Midbrain (tissue), 1 donor: ENCODE measurements at regions not wholly inside any gene's neighbourhood (a gene's known extent, or its start where the extent isn't known, plus 50 kb on each side); places are given as distances from the start of the nearest gene placed in this dataset.

Experiments used
- DNase-seq: peaks from one replicate; lab custom pipeline; 2025; lab: John Stamatoyannopoulos, UW

- DNase-seq, result no peak
Measured at GRCh38 chr13:90533866-90534265, 813.6 kb upstream of the MIR17HG start.

- DNase-seq, result no peak
Measured at GRCh38 chr13:90534617-90535370, 812.7 kb upstream of the MIR17HG start.

- no peak for DNase-seq
Measured at GRCh38 chr13:90535421-90535820, 812.1 kb upstream of the MIR17HG start.

DNA sequence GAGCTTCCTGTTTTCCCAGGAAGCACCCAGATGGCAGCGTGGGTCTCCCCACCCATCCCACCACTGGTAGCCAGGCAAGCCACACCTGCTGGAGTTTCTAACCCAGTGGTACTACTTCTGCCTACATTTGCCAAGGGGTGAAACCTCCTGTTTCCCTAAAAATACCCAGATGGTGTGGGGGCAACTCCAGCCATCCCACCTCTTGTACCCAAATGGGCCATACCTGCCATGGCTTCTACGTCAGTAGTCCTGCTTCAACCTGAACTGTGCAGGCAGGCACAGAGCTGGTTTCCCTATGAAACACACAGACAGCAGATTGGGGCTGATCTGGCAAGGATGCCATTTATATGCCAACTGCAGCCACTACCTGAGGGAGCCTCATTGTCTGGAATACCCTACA, 809.4 kb upstream of the MIR17HG start:
- no peak for DNase-seq

- no peak for DNase-seq
Measured at GRCh38 chr13:90541346-90541745, 806.1 kb upstream of the MIR17HG start.

- no peak for DNase-seq
Measured at GRCh38 chr13:90542959-90543505, 804.5 kb upstream of the MIR17HG start.

DNA sequence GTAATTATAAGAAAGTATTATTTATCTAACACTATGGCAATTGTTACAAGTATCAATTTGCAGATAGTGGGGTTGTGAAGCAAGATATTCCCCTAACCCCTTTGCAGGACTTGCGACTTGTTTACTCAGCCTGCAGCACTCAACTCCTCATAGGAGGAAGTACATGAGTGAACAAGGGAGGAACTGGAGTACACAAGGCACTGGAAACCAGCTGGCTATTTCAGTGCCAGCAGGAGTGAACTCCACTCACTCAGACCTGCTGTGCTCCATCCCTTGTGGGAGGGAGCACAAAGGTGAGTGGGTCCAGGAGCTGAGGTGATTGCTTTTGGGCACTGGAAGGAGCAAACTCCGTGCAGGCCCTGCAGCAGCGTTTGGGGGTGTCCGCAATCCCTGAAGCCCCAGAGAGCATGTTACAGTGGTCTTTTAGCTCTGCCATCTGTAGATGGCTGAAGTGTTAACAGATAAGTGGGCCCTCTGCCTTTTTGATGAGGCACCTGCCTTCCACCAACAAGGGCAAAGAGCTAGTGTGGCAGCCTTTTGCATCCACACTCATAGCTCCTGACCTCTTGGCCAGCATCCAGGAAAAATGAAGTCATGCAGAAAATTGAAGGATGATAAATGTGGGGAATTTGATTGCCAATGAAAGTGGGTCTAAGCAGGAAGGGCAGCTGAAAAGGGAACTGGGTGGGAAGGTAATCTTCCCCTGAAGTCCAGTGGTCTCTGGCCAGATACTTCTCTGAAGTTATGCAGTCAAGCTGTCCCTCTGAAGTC, 802.2 kb upstream of the MIR17HG start:
- DNase-seq, result no peak

GRCh38 chr13:90547272-90547790, 800.2 kb upstream of the MIR17HG start:
- DNase-seq, result no peak

GRCh38 chr13:90551253-90551652, 796.2 kb upstream of the MIR17HG start:
- DNase-seq, result no peak

DNA sequence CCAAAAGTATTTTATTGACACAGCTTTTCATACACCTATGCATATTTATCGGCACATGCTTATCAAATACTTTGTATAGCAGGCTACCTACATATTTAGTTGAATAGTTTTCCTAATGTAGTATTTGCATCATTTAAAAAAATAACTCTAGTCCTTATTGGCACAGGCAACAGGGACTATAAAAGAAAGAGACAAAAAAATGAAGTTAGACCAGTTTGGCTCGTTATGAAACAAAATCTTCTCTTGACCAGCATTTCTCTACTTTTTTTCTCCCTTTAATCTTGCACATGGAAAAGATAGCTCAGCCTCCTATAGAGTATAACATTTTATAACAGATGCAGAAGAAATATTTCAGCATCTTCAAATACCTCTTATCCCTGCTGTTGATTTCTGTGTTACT, 794.8 kb upstream of the MIR17HG start:
- DNase-seq, result no peak

GRCh38 chr13:90553159-90553558, 794.3 kb upstream of the MIR17HG start:
- DNase-seq, result no peak

DNA sequence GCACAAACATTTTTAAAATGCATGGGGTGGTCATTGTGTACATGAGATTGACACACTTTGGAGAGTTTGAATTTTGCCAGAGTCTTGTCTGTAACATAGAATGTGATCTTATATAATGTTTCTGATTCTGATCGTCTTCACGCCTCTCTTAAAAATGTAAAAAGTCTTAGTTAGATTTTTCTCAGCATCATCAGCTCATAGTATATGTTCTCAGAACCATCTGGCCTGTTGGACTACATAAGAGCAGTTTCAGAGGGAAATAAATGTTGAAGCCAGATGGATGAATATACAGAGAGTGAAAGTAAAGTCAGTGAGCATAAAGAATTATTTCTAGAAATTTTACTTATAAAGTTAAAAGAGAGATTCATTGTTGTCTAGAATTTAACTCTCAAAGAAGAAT, 789.9 kb upstream of the MIR17HG start:
- no peak for DNase-seq

- no peak for DNase-seq
Measured at GRCh38 chr13:90562443-90562842, 785.0 kb upstream of the MIR17HG start.

DNA sequence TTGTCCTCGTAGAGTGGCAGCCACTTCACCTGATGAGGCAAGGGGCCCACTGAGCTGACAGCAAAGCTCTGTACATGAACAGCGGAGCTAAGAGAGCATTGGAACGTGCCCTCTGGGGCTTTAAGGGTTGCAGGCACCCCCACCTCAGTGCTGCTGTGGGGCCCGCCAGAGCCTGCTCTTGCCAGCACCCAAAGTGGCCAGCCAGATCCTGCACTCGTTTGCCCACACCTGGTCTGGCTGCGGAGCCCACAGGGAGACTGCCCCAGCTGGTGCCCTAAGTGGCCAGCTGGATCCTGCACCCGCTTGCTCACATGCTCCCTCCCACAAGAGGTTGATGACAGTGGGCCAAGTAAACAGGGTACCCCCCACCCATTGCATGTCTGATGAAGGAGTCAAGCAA, 783.4 kb upstream of the MIR17HG start:
- DNase-seq, result no peak

DNA sequence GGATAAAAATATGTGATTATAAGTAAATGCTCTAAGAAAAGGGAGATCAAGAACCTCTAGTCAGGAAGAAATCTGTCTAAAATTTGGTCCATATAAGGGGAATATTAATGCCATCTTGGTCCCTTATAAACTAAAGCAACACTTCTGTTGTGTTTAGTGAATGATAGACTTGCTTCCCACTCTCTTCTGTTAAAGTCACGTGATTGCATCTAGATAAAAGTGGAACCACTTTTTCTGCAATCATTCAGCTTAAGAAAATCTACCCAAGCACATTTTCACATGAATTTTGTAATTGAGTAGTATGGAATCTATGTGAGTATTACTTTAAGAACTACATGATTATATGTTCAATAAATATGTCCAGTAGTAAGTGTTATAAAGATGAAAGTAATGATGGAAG, 782.9 kb upstream of the MIR17HG start:
- no peak for DNase-seq

DNA sequence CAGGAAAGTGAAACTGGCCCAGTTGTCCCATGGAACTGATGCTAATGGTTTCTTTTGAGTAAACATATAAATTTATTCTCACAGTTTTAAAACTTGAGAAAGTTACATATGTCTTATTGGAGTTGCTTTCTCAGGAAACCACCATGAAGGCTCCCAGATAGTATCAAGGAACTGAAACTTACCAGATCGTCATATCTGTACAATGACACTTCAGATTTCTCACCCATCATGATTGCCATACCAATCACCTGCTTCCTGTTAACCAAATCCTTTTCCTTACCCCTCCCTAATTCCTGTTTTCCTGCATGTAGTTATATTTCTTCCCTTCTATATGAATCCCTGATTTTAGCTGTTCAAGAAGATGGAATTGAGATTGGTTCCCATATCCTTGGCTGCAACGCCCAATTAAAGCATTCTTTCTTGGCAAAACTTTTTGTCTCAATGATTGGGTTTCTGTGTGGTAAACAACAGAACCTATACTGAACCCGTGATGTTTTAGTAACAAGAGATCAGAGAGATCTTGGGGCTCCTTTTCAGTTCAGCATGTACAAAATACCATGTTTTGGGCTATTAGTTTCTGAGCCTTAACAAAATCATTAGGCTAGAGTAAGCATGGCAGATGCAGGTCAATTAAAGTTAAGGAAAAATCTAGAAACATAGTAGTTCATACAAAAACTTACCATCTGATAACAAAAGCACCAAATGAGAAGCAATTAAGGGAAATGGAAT, 781.3 kb upstream of the MIR17HG start:
- no peak for DNase-seq

- DNase-seq, result no peak
Measured at GRCh38 chr13:90568165-90568564, 779.3 kb upstream of the MIR17HG start.

- no peak for DNase-seq
Measured at GRCh38 chr13:90576067-90576466, 771.4 kb upstream of the MIR17HG start.

DNA sequence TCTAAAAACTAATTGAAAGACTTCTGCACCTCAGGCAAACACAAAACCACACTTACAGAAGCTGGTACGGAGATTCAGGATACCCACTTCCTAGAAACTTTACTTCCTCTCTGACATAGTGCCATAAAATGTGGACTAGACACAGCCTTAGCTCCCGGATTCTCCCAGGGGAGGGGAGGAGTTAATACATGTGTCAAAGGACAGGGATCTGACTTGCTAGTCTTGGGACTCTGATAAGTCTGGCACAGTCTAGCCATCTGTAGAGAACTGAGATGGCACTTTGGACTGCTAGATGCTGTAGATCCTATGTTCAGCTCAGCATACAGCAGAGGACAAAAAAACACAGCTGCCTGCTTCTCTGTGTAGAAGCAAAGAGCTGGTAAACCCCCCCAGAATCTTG, 769.8 kb upstream of the MIR17HG start:
- no peak for DNase-seq

- no peak for DNase-seq
Measured at GRCh38 chr13:90585392-90585791, 762.1 kb upstream of the MIR17HG start.

GRCh38 chr13:90591260-90591926, 756.1 kb upstream of the MIR17HG start:
- DNase-seq, result no peak

- DNase-seq, result no peak
Measured at GRCh38 chr13:90591927-90592268, 755.6 kb upstream of the MIR17HG start.
